ENCODE measurements at regions not wholly inside any gene's neighbourhood (a gene's known extent, or its start where the extent isn't known, plus 50 kb on each side); places are given as distances from the start of the nearest gene placed in this dataset.
"Not testable (repeated sequence)": the region's sequence is repeated elsewhere in the genome, so short reads cannot be mapped to it uniquely, and the experiment has no call there.

DNA sequence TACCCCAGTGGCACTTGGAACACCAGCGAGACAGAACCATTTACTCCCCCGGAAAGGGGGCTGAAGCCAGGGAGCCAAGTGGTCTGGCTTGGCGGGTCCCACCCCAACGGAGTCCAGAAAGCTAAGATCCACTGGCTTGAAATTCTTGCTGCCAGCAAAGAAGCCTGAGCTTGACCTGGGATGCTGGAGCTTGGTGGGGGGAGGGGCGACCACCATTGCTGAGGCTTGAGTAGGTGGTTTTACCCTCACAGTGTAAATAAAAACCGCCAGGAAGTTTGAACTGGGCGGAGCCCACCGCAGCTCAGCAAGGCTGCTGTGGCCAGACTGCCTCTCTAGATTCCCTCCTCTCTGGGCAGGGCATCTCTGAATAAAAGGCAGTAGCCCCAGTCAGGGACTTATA lies 62.8 kb downstream of the RPS24 start:
- not testable (repeated sequence) for DNase-seq

DNA sequence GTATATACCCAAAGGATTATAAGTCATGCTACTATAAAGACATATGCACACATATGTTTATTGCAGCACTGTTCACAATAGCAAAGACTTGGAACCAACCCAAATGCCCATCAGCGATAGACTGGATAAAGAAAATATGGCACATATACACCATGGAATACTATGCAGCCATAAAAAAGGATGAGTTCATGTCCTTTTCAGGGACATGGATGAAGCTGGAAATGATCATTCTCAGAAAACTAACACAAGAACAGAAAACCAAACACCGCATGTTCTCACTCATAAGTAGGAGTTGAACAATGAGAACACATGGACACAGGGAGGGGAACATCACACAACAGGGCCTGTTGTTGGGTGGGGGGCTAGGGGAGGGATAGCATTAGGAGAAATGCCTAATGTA lies 68.9 kb downstream of the RPS24 start:
- not testable (repeated sequence) for DNase-seq

DNA sequence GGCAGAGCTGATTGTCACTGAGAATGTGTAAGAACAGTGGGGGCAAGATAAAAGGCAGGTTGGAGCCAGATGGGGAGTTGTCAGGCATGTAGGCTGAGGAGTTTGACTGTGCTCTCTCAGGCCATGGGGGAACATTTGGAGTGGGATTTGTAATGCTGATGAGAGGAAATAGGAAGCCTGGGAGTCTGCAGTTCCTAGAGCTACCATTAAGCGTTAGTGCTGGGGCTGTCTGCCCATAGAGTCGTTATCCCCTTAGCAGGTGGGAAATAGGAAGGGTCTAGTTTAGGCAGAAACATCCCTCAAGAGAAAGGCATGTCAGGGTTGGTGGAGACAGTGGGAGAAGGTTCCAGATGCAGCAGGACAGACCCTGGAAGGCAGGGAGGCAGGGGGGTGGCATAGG lies 75.5 kb downstream of the RPS24 start:
- no peak for DNase-seq

DNA sequence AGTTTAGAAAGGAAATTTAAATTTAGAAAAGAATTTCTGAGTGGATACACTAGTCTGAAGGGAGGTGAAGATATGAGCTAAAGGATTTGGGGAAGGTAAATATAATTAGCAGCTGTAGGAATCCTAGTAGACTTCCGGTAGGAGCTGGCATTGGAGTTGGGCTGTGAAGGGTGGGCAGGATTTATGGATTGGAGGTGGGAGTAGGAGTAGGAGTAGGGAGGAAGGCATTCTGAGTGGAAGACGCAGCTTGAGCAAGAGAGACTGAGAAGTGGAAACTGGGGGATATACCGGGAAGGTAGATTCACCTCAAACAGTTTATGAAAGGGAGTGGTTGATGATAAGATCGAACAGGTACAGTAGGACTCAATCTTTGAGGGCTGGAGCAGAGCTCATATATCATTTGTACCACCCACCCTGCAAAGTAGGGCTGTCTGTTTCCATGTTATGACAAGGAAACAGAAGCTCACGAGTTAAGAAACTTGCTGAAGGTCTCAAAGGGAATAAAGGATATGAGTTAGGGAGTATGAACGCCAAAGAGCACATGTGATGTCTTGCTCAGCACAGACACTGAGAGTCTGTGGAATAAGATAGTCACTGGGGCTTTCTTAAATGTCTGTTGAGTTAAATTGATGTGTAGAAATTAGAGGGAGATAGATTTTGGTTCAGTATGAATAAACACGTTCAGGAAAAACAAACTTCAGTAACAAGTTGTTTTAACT lies 81.6 kb downstream of the RPS24 start:
- no peak for DNase-seq

DNA sequence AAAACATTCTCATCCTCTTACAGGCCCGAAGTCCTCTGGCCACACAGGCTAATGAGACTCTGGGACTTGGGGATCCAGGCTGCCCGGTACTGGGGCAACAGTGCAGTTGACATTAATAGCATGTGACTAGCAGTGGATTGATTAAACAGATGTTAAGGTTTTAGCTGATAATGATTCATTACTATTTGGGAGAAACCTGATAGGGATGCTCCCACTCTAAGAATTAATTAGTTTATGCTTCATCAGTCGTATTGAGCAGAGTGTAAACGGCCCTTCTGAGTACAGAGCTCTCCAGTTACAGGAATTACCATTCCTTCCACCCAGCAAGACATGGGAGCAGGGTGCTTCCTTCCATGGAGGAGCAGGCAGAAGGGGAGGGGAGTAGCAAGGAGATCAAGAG lies 82.7 kb downstream of the RPS24 start:
- no peak for DNase-seq

DNA sequence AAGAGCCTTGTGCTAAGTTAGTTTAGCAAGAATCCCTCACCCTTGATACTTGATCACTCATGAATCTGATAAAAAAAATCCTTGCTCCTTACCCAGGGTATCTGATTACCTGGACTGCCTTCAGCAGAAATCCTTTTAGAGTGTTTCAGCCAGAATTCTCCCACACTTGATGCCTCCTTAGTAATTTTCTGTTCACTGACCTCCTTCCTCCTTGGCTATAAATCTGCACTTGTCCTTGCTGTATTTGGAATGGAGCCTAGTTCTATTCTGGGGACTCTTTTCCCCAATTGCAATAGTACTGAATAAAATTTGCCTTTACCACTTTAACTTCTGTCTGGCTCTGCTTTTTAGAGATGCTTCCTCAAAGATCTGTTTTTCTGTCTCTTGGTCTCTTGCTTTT lies 84.9 kb downstream of the RPS24 start:
- no peak for DNase-seq

- DNase-seq, result no peak
Observed at GRCh38 chr10:78121801-78122200, 88.1 kb downstream of the RPS24 start.

DNA sequence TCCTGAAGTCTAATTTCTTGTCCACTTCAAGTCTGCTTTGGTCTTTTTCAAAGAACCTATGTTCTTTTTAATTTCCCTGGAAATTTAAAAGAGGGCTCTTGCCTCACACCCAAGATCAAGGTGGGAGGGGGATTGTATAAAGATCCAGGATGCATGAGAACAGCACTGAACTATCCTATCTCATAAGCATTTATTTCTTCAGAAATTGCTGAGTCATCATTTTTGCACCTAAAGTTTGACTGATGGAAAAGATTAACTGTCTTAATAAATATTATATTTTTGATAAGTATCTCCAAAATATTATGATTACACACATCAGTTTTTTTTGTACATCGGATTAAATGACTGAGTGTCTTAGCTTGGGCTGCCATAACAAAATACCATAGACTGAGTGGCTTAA lies 90.5 kb downstream of the RPS24 start:
- DNase-seq, result no peak

DNA sequence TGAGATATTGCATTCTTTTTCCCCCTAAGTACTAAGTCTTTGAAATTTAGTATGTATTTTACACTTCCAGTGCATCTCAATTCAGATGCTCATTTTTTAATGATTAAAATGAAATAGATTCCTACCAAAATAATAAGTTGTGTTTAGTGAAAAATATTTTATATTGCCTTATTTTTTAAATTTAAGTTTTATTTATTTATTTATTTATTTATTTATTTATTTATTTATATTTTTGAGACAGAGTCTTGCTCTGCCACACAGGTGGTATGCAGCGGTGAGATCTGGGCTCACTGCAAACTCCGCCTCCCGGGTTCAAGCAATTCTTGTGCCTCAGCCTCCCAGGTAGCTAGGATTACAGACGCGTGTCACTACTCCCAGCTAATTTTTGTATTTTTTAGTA lies 95.5 kb downstream of the RPS24 start:
- no peak for DNase-seq

- DNase-seq, result no peak
Observed at GRCh38 chr10:78130966-78131710, 97.5 kb downstream of the RPS24 start.

- DNase-seq, result no peak
Observed at GRCh38 chr10:78134773-78135306, 101.2 kb downstream of the RPS24 start.

DNA sequence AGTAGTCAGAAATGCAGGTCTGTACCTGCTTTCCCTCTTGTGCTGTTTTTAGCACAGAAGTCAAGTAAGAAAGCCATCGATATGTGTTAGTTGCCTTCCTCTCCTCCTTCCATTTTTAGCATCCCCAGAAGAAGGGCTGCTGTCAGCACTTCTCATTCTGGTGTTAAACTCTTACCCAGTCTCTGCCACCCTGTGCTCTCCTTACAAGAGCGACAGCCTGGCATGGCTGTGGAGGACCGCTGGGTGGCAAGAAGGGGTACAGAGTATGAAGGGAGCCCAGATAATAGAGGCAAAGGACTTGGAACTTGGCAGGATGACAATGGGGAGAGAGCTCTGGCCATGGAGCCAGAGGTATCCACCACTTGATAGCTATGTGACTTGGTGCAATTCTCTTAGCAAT lies 103.5 kb downstream of the RPS24 start:
- no peak for DNase-seq

- DNase-seq, result no peak
Observed at GRCh38 chr10:78139341-78139740, 105.7 kb downstream of the RPS24 start.

GRCh38 chr10:78140066-78140630 lies 106.5 kb downstream of the RPS24 start:
- DNase-seq, result no peak

- no peak for DNase-seq
Observed at GRCh38 chr10:78143576-78143975, 109.9 kb downstream of the RPS24 start.

- DNase-seq, result no peak
Observed at GRCh38 chr10:78146200-78146599, 112.5 kb downstream of the RPS24 start.

DNA sequence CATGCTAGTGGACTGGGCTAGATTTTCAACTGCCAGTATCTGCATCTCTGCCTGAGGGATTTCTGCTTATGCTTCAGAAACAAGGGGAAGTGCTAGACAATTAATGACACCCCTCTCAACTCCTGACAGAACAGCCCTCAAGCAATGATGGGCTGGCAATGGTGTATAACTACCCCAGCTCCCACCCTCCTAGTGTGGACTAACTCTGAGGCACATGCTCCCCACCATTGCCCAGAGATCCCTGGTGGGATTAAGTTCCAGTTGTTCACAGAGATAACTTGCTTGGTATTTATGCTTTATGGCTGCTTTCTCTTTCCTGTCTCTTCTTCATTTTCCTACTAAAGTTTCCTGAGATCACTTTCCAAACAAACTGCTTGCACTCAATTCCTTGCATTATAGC lies 113.5 kb downstream of the RPS24 start:
- DNase-seq, result no peak

DNA sequence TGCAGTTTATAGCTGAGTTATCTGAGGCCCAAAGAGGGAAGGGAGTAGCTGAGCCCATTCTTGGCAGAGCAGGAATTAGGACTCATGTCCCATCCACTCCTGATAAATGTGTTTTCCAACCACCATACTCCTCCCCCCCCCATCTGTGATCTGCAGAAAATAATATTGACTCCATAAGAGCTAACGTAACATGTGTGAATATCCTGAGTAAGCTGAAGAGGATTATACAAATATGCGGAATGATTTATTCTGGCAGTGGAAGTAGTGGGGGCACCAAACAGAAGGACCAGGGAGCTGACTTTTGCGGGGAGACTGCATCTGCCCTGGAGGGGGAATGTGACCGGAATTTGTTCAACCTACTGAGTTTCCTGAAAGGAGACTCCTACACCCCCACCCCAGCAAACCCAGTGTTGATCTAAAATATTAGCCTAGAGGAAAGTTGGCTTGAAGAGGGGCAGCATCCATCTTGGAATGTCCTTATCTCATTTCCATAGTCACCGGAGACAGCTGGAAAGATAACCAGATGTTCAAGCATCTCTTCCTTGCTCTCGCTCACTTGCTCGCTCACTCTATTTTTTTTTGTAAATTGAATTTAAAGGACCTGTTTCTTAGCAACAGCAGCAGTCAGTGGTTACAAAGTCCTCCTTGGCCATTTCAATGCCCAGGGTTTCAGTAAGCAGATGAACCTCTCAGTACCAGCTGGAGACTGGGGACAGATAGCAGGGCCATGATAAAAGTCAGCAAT lies 114.7 kb downstream of the RPS24 start:
- DNase-seq, result no peak

DNA sequence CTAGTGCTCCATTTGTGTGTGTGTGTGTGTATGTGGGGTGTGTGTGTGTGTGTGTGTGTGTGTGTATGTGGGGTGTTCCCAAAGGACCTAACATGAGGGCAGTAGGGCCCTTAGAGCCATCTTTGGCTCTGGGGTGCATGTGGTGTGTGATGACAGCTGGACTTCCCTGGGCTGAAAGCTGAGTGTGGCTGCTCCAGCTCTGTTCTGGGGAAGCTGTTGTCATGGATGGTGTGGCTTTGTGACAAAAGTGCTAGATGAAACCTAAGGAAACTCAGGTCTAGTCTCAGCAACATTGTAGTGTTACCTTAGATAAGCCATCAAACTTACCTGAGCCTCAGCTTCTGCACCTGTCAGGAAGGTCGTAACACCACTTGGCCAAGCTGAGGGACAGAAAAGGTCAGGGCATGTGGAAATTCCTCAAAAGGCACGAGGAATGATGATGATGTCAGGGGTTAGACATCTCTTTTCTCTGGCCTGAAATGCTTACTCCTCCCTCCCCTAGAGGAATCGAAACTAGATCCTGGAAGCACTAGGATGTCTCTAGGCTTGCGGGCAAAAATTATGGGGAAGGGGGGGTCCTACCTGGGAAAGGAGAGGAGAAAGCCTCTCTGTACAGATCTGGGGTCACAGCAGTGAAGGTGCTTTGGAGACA lies 115.4 kb downstream of the RPS24 start:
- DNase-seq, result no peak

DNA sequence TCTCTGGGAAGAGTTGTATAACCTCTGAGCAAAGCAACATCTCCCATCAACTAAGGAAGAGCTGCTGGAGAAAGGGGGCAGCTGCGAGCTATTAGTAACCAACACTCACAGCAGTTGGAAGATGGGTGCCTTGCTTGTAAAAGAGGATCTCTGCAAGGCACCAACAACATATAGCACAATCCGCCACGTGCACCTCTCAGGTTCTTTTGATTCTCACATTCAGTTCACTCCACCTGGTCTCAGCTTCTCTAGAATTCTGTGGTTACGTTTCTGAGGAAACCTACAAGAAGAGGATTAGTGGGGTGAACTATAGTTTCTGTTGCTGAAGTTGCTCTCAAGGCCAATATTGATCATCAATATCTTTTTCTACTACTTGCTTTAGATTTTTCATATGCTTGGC lies 117.1 kb downstream of the RPS24 start:
- no peak for DNase-seq

- no peak for DNase-seq
Observed at GRCh38 chr10:78155722-78156121, 122.1 kb downstream of the RPS24 start.

GRCh38 chr10:78160591-78160990 lies 126.9 kb downstream of the RPS24 start:
- DNase-seq, result no peak

DNA sequence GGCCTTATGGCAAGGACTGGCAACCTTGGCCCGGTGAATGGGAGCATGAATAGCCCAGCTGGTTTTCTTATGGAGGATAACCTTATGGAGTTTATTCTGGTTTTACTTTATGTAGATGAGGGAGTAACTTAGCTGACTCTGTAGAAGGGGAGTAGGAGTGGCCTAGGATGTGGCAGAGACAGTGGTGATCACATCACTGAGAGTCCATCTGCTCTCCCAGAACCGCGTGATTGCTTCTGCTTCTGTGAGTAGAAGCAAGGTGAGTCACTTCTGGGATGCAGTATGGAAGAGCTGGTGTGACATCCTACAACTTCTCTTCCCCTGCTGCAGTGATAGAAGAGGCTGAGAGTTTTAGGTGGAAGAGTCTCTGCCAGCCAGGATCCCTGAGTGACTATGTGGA lies 129.2 kb downstream of the RPS24 start:
- DNase-seq, result no peak
